Fibroblast of skin of left quadriceps (primary cell): ENCODE measurements at regions not wholly inside any gene's neighbourhood (a gene's known extent, or its start where the extent isn't known, plus 50 kb on each side); places are given as distances from the start of the nearest gene placed in this dataset.
"Not testable (repeated sequence)": the region's sequence is repeated elsewhere in the genome, so short reads cannot be mapped to it uniquely, and the experiment has no call there.

Source experiments
- DNase-seq, 2 experiments: peaks; one replicate each; pipeline ENCODE4 v3.0.0-alpha.2; 2013; ENCODE audit warnings: low read depth in 2 of 2

- no peak for DNase-seq
Measured at GRCh38 chr6:11427091-11427722, 110.3 kb upstream of the TMEM170B start.

- no peak for DNase-seq
Measured at GRCh38 chr6:11426571-11426970, 111.0 kb upstream of the TMEM170B start.

- no peak for DNase-seq
Measured at GRCh38 chr6:11425876-11426275, 111.7 kb upstream of the TMEM170B start.

GRCh38 chr6:11425431-11425871 is 112.1 kb upstream of the TMEM170B start:
- no peak for DNase-seq

- DNase-seq, result no peak
Measured at GRCh38 chr6:11424395-11425034, 113.0 kb upstream of the TMEM170B start.

GRCh38 chr6:11423667-11424066 is 113.9 kb upstream of the TMEM170B start:
- DNase-seq, result no peak

- DNase-seq, result no peak
Measured at GRCh38 chr6:11423072-11423471, 114.5 kb upstream of the TMEM170B start.

GRCh38 chr6:11419763-11420453 is 117.6 kb upstream of the TMEM170B start:
- no peak for DNase-seq

- no peak for DNase-seq
Measured at GRCh38 chr6:11418290-11418905, 119.2 kb upstream of the TMEM170B start.

GRCh38 chr6:11416936-11417576 is 120.5 kb upstream of the TMEM170B start:
- DNase-seq, result no peak

- not testable (repeated sequence) for DNase-seq
Measured at GRCh38 chr6:11416099-11416935, 121.2 kb upstream of the TMEM170B start.

GRCh38 chr6:11415557-11415956 is 122.0 kb upstream of the TMEM170B start:
- DNase-seq, result no peak

GRCh38 chr6:11414176-11414963 is 123.2 kb upstream of the TMEM170B start:
- DNase-seq, result no peak

GRCh38 chr6:11413728-11414127 is 123.8 kb upstream of the TMEM170B start:
- no peak for DNase-seq

- no peak for DNase-seq
Measured at GRCh38 chr6:11413117-11413687, 124.3 kb upstream of the TMEM170B start.

- no peak for DNase-seq
Measured at GRCh38 chr6:11412616-11413015, 124.9 kb upstream of the TMEM170B start.

- peak; percentile 63 to 67 for DNase-seq
Measured at GRCh38 chr6:11412011-11412424, 125.5 kb upstream of the TMEM170B start.

GRCh38 chr6:11411593-11411992 is 126.0 kb upstream of the TMEM170B start:
- DNase-seq, result no peak

- no peak for DNase-seq
Measured at GRCh38 chr6:11410539-11411307, 126.8 kb upstream of the TMEM170B start.
